MM.1S (cell line): ENCODE measurements at regions not wholly inside any gene's neighbourhood (a gene's known extent, or its start where the extent isn't known, plus 50 kb on each side); places are given as distances from the start of the nearest gene placed in this dataset.

ENCODE experiments used
- CTCF ChIP-seq: fragments of 300-600 bp; sonication (generic); IDR thresholded peaks from 2 replicates; pipeline ENCODE4 v1.5.1; 2016; ENCODE audit warnings: antibody characterized with exemption, low read length, mixed read lengths
- EZH2 ChIP-seq: fragments of 300-600 bp; sonication (generic); optimal IDR thresholded peaks from 2 replicates; pipeline ENCODE3; 2017; ENCODE audit warnings: low read depth, mild to moderate bottlenecking, antibody characterized with exemption, low read length, mixed read lengths
- EZH2phosphoT487 ChIP-seq: fragments of 300-600 bp; sonication (generic); IDR thresholded peaks from 2 replicates; pipeline ENCODE4 v1.6.1; 2018; ENCODE audit warnings: antibody characterized with exemption, low read length

GRCh38 chr3:70603103-70603502 lies 290.7 kb upstream of the MDFIC2 start:
- TF ChIP-seq EZH2 (no peak), CTCF (no peak), EZH2phosphoT487 (no peak)
